Femur (tissue), 1 donor: ENCODE measurements at regions not wholly inside any gene's neighbourhood (a gene's known extent, or its start where the extent isn't known, plus 50 kb on each side); places are given as distances from the start of the nearest gene placed in this dataset.
A peak's percentile ranks its signal among the peaks of the same experiment; 100 is the strongest.

ENCODE experiments used
- DNase-seq: peaks from one replicate; pipeline ENCODE4 v3.0.0-alpha.2; 2017

DNA sequence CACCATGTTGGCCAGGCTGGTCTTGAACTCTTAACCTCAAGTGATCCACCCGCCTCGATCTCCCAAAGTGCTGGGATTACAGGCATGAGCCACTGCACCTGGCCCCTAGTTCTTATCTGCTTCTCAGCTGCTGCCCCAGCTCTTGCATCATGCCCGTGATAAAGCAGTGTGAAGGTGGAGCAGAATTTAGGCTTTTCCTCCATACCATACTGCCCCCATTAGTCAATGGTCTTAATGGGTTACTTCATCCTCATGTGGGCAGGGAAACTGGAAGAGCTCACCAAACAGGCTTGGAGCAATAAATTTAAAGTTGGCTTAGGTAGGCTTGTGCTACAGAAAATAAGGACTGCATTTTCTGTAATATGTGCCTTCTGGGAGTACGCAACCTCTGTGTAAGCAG, 636.9 kb upstream of the BOD1L1 start:
- DNase-seq = no peak

DNA sequence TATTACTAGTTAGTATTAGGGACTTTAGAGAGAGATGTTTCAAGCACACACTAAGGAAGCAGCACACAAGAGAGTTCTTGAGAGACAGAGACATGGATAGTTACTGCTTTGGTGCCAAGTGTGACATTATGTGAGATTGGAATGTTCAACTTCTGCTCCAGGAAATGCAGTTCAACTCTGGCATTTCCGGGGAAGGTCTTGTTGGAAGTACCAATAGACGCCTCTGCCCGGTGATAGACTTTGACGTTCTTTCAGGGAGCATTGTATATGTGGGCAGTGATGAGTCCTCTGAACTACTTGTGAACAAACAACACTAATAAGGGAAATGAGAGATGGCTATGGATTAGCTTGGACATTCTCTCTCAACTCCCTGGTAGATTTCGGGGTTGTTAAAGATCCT, 638.1 kb upstream of the BOD1L1 start:
- no peak for DNase-seq

DNA sequence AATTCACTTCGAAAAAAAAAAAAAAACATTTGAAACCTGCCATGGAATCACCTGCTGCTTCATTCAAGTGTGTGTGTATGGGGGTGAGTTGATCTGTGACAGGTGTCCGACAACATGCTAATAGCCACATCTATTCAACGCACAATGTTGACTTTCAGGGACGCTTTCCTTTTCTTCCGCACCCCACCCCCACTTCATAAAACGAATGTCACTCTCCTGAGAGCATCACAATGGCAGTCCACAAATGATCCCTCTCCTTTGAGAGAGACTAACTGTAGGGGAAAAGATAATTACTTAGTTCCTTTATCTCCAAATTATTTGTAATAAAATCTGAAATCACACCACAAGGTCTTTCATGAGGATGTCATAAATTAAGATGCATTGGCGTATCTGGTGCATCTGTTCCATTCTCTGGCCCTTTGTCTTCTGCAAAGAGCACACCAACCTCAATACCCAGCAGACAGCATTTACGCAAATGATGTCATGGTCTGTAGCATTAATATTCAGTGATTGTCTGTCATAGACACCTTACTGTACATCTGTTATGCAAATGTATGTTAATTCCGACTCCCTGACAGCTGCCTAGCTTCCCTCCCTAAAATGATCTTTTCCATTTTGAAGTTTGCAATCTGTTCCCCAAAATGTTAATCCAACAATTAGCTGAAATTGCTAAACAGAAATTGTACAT, 640.0 kb upstream of the BOD1L1 start:
- no peak for DNase-seq

DNA sequence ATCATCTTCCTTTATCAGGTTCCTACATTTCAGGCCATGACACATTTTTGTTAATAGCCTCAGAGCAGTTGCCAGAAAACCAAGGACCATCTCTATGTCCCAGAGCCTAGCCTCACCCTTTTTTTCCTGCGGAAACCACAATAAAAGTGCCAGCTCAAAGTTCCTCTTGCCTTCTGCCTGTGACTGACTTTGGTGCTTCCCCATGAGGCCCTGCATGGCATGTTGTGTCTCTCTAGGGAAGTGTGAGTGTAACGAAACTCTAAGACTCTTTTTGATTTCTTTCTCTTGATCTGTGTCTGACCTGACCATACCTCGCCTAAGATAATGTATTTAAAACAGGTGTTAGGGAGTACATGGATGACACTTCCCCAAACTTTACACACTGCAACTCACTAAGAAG, 642.3 kb upstream of the BOD1L1 start:
- DNase-seq = peak; percentile 35

DNA sequence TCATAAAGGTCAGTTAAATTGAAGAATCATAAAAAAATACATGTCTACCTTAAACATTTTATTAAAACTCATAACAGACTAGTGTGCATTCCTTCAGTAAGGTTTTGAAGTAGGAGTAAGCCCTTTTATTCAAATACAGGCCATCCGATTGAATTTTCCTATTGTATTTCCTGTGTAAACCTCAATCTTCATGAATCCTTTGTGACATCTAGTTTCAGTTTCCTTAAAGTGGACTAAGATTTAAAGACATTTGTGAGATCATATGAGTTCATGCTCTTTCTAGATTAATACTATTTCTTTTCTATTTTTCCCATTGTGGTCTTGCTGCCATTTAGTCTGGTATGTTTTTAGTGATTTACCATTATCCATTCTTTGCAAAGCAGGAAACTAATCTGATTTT, 644.7 kb upstream of the BOD1L1 start:
- DNase-seq = no peak

DNA sequence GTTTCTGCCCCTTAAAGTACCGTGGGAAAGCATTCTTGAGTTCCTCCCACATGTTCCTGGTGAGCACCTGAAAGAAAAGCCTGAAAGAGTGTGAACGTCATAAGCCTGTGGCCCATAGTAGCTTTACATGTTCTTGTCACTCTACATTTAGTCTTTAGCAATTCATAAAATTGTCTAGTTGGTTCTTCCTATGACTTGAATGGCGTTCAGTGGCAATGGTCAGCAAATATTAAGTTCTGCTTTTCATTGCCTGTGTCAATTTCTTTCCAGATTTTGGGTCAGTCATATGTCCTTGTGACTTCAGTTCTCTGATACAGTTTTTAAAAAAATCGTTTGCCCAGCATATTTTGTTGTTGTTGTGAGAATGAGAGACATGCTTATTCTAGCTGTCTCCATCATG, 650.0 kb upstream of the BOD1L1 start:
- DNase-seq = no peak

DNA sequence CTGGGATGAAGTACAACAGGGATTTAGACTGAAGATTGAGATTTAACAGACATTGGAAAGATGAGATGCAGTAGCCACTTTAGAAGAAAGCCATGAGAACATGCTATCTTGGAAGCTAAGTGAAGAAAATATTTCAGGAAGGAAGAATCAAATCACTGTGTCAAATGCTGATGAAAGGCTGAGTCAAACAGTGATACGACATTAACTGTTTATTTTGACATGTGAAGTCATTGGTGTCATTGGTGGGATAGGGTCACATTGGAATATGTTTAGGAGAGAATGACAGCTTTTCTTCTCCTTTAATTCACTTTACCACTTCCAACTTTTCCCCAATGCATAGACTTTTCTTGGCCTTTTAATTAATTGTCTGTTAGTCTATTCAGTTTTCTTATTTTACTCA, 653.0 kb upstream of the BOD1L1 start:
- DNase-seq = no peak

DNA sequence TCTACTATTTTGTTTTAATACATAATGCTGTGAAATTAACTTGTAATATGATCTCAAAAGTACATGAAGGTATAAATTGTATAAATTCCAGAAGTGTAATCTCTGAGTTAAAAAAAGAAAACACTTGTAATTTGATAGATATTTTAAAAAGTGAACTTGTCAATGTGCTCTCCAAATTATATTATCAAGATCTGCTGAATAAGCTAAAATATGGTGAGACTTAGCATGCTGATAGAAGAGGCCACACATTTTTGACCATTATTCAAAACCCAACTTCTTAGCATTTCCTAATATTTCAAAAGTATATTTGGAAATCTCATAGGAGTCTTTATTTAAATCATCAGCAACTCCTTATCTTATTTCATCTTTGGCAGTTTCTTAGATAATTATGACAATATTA, 657.1 kb upstream of the BOD1L1 start:
- DNase-seq = no peak

DNA sequence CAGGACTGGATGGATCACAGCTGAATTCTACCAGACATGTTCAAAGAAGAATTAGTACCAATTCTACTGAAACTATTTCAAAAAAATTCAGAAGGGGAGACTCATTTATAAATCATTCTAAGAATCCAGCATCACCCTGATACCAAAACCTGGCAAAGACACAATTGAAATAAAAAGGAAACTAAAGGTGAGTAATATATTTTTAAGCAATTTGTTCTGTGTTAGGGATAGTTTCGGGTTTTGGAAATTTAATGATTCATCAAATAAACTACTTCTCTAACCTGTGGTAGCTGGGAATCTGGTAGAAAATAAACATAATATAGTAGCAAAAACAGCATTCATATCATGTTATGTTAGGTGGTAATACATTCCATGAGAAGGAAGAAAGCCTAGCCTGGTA, 662.2 kb upstream of the BOD1L1 start:
- no peak for DNase-seq

DNA sequence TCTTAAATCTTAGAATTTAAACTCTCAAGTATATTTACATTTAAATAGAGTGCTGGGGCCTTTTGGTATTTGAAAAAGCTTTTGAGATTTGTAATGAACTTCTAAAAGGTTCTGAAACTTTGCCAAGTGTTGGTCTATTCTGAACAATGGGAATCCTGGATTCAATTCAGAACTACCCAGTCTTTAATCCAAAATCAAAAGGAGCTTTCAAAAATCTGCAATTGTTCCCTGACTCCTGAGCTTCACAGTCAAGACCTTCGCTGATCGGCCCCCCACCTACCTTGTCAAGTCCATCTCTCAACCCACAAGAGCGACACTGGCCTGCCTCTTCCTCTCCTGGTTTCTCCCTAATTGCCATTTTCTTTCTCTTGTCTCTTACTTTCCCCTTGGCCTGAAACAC, 666.1 kb upstream of the BOD1L1 start:
- DNase-seq = no peak

DNA sequence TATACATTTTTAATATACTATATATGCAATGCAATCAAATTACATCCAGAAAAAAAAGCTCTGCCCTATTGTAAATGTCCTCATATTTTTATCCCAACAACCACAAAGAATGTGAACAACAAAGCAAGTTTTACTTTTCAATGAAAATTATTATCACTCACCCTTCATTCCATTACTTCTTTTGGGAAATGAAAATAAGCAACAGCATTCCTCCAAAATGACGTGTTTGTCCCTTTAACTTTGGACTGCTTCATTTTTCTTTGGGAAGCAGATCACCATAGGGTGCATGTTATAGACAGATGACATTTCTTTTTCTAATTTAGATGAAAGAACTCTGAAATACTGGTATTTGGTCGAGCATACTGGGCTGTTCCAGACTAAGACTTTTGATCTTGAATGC, 667.1 kb upstream of the BOD1L1 start:
- DNase-seq = no peak

DNA sequence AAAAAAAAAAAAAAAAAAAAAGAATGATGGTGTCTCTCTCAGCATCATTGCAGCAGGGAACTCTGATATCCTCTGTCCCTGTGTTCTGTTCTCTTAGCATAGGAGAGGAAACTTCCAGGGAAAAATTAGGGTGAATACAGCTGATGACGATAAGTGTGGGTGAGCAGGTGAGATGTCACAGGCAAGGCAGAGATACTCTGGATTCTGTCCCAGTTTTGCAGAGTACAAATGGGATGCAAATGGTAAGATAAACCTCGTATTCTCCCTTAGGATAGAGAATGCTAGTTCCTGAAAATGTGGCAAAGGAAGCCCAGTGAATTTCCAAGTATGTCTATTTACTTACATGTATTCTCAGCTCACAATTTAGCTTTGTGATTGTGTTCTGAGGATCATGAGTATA, 671.6 kb upstream of the BOD1L1 start:
- no peak for DNase-seq

DNA sequence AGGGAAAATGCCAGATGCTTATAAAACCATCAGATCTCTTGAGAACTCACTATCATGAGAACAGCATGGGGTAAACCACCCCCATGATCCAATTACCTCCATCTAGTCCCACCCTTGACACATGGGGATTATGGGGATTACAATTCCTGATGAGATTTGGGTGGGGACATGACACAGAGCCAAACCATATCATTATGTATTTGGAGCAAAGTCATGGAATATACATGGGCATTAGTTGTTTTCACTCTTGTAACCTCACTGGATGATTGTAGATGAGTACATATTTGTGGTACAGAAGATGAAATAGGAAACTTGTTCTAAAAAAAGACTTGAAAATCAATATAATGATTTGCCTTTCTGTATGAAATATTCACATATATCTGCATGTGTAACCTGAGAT, 674.5 kb upstream of the BOD1L1 start:
- DNase-seq = no peak

DNA sequence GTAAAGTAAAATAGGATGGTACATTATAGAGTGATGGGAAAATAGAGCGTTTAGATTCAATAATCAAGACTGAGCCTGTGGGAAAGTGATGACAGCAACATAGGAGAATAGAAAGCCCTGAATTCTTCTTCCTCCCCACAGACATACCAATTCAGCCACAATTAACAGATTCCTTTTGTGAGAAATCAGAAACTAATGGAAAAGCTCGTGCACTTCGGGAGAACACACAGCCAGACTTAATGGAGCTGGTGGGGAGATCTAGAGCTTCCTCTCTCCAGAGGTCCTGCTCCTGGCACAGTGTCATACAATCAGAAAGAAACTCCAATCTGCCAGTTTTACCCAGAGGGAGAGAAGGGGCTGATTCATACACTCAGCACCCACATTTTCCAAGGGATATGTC, 676.3 kb upstream of the BOD1L1 start:
- no peak for DNase-seq

DNA sequence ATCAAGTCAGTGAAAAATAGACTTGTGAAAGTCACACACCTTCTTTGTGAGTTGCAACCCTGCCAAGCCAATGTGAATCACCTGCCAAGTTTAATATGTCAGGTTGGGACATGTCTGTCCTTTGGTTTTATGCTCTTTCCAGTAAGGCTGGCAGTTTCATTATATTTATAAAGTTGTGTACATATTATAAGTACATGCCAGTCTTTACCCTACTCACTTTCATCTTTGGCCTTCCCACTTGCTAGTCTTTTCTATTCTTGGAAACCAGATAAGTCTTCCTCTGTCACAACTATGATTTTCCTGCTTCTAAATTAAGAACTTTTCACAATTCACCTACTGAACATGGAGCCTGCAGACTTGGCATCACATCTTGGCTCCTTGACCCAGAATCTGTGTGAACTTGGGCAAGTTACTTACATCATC, 680.7 kb upstream of the BOD1L1 start:
- DNase-seq = no peak

DNA sequence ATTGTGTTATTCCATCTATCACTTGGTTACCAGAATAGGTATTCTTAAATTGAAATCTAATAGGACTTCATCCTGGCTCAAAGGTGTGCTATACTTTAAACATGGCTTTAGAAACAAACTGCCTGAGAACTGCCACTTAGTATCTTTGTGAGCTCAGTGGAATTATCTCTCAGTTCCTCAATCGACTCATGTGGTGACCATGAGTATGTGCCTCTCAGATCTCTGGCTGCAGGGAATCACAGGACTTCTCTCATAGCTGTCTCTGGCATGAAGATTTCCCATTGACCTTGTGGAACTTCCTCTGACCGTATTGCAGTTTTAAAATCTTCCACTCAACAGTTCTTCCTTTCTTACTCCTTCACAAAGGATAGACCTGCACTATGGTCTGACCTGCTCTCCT, 681.9 kb upstream of the BOD1L1 start:
- DNase-seq = no peak

DNA sequence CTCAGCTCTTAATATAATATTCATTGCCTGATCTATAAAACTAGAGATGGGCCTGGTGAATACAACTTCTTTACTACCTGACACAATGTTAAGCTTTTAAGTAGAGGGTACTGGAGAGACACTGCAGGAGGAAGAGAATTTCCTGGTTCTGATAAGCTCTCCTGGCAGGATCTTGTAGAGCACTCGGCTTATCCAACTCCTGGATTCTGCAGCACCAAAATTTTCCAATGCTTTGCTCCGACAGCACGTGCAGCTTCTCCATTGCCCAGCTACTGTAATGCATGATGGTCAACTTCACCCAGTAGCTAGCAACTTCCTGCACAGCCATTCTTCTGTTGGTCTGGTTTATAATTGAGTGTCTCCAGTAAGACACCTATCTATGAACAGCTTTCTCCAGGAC, 686.2 kb upstream of the BOD1L1 start:
- DNase-seq = no peak

DNA sequence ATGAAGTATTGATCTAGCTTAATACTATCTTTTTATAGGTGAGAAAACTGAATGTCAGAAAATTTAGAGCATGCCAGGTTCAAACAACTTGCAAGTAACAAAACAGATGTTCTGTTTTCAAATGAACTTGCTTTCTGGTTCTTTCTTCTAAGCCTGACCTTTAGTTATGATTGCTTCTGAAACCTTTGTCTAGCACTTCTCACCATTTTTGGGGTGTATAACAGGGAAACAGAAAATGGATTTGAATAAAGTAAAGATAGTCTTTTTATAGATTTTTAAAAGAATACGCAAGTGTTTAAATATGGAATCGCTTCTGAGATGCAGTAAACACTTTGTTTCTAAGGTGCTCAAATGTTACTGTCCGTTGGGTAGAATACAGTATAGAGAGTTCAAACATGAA, 687.2 kb upstream of the CPEB2 start:
- DNase-seq = no peak

DNA sequence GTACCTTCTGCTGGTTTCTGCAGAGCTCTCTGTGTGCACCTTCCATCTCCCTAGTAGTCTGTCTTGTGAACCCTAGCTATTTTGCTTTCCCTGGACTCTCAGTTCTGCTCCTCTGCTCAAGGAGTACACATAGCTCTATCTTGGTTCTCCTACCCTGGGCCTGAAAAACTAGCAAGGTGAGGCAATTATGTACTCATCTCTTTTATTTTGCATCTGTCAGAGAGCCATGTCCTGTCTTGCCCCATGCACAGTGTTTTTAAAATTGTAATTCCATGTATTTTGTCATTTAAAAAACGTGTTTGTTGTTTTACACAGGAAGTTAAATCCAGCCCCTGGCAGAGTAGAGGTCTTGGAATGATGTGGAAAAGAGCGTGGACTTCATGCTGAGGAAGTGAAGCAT, 684.9 kb upstream of the CPEB2 start:
- DNase-seq = no peak

DNA sequence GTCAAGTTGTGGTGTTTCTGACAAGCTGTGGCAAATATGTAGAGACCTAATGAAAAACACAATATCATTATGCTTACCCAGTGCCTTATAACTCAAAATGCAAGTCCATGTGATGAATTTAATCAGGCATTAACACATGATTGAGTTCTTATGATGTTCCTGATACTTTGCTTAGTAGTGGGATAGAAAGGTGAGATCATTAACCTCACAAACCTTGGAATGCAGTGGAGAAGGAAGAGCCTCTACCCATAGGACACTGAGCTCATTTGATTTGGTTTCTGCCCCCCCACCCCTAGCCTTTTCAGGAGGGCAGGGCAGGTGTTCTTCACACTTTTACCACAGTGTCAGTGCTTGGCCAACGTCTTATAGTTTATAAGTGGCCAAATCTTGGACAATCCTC, 683.6 kb upstream of the CPEB2 start:
- DNase-seq = no peak

DNA sequence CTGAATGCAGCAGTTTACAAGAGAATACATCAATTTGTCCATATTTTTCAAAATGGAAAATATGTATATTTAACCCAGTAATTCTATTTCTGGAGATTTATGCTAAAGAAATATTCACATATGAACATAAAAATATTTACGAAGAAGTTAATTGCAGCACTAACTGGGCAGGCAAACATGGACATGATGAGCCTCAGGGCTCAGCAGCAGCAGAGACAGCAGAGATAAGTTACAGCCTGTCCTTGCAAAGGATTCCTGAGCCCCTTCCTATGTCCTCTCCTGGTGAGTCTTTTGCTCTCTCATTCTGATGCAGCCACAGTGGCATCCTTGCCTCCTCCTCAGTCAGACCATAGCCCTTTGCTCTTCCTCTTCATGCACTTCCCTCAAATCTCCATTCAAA, 680.6 kb upstream of the CPEB2 start:
- no peak for DNase-seq

DNA sequence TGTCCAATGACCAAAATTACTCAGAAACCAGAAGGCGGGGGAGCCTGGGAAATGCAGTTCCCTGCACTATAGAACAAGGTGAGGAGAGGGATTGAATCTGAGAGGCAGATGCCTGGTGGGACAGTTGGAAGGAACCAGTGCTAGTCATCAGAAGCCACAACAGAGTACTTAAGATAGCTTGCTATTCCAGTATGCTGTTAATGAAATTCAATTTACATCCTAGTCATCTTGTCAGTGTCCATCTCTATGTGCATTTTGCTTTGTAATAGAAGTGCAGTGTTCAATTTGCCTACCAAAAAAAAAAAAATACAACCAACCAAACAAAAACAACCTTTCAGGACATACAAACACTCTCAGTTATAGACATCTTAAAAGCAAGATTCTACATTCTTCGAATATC, 679.1 kb upstream of the CPEB2 start:
- no peak for DNase-seq

DNA sequence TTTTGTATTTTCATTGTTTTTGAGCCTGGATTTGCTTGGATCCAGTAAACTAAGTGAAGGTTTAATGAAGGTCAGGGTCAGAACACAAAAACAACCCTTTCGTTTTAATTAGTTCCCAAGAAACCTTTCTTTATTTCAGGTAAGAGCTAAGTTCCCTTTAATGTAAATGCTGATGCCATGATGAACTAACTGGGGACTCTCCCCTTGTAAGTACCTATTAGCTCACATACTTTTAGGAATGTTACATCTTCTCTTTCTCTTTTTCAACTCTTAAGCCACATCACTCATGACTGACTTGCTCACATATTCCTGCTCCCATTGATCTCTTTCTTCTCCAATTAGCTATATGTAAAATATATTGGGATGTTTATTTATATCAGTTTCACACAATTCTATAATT, 673.1 kb upstream of the CPEB2 start:
- no peak for DNase-seq

DNA sequence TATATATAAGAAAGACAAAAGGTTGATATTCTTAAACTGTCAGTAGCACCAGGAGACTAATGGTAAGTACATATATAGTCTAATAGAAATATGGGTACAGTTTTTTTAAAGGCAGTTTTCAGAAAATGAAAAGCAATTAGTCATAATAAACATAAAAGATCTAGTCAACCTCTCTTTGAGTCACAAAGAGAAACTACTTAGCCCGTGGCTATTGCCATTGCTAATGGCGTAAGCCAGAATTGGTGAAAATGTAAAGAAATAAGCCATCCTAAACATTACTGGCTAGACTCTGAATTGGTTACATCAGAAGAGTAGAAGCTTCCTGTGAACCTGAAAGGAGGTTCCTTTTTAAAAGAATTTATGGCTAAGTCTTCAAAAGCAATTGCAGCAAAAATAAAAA, 668.7 kb upstream of the CPEB2 start:
- no peak for DNase-seq

DNA sequence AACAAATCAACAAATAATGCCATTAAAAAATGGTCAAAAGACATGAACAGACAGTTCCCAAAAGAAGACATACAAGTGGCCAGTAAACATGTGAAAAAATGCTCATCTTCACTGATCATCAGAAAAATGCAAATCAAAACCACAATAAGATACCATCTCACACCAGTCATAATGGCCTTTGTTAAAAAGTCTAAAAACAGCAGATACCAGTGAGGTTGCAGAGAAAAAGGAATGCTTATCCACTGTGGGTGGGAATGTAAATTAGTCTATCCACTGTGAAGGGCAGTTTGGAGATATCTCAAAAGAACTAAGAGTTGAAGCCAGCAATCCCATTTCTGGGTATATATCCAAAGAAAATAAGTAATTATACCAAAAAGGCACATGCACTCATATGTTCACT, 668.1 kb upstream of the CPEB2 start:
- no peak for DNase-seq

DNA sequence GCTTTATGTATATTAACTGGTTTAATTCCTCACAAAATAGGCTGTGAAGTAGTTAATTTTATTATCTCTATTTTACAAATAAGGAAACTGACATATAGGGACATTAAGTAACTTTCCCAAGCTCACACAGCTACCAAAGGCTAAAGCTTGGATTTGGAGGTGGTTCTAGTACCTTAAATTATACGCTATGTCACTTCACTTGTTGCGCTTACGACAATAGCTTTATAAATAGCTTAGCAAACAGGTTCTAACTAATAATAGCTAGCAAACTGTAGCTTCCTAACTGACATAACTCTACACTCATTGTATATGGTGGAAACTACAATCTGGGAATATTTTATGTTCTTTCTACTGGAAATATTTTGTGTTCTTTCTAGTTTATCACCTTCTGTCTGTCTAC, 666.4 kb upstream of the CPEB2 start:
- DNase-seq = no peak
